Activated naive CD4-positive, alpha-beta T cell treated with anti-CD3 and anti-CD28 coated beads for 36 hours (primary cell): ENCODE measurements at regions not wholly inside any gene's neighbourhood (a gene's known extent, or its start where the extent isn't known, plus 50 kb on each side); places are given as distances from the start of the nearest gene placed in this dataset.

Source experiments
- CTCF ChIA-PET: fragments of 350-600 bp; sonication (Branson Sonifier 250); formaldehyde crosslinking; loops from one replicate; lab custom pipeline; 2021; ENCODE audit warnings: antibody characterized with exemption; lab: Charles Lee
- DNase-seq: peaks from one replicate; pipeline ENCODE4 v3.0.0-alpha.2; 2020
- H3K27ac Mint-ChIP-seq: one replicate; pipeline ENCODE4 v1.8.0; 2021; ENCODE audit warnings: mild to moderate bottlenecking, mixed read lengths
- H3K27me3 Mint-ChIP-seq: one replicate; pipeline ENCODE4 v1.8.0; 2021; ENCODE audit warnings: low read depth, mixed read lengths
- H3K36me3 Mint-ChIP-seq: one replicate; pipeline ENCODE4 v1.8.0; 2021; ENCODE audit warnings: low read depth, mixed read lengths
- H3K4me1 Mint-ChIP-seq: one replicate; pipeline ENCODE4 v1.8.0; 2021; ENCODE audit warnings: low read depth, mixed read lengths
- H3K4me3 Mint-ChIP-seq: one replicate; pipeline ENCODE4 v1.8.0; 2021; ENCODE audit warnings: mild to moderate bottlenecking, moderate library complexity, mixed read lengths
- H3K9me3 Mint-ChIP-seq: one replicate; pipeline ENCODE4 v1.8.0; 2021; ENCODE audit warnings: mixed read lengths
- intact Hi-C: fragments of 100-400 bp; cut with micrococcal nuclease; formaldehyde crosslinking; loops from one replicate; pipeline ENCODE4 v1.15.1; 2023

GRCh38 chr4:40699648-40700047, 50.1 kb upstream of the NSUN7 start:
- Mint-ChIP-seq H3K36me3 (no peaks in the 10 kb centered on the region), H3K27ac (no peak overlapping the region), H3K4me3 (no peak overlapping the region), H3K4me1 (peaks cover 17% of the 10 kb centered on the region), H3K27me3 (no peaks in the 10 kb centered on the region), H3K9me3 (no peaks in the 10 kb centered on the region)
- intact Hi-C loops = loop anchor here (1.0 to 5.0 kb wide), 2 partner anchors 26 to 147 kb away; no protein-coding TSS in a partner anchor
- DNase-seq = no peak
- CTCF ChIA-PET = no interaction called here
